GM23338 (cell line): ENCODE measurements at regions not wholly inside any gene's neighbourhood (a gene's known extent, or its start where the extent isn't known, plus 50 kb on each side); places are given as distances from the start of the nearest gene placed in this dataset.

Source experiments
- ATAC-seq: fragments of 200-7000 bp; cut with Tn5 transposase; 3 replicates; pipeline ENCODE4 v1.9.1; 2020
- DNase-seq: peaks from one replicate; pipeline ENCODE4 v3.0.0-alpha.2; 2015; ENCODE audit warnings: low spot score
- H2AFZ ChIP-seq: fragments of 200-600 bp; sonication (generic); 2 replicates; pipeline ENCODE4 v1.8.0; 2016; ENCODE audit warnings: antibody characterized with exemption, mild to moderate bottlenecking, moderate library complexity
- H3F3A ChIP-seq: fragments of 200-600 bp; sonication (generic); replicated peaks from 2 replicates; pipeline ENCODE4 v1.8.0; 2017; ENCODE audit warnings: antibody characterized with exemption, mixed run types, low read depth
- H3K27ac ChIP-seq: fragments of 200-600 bp; sonication (generic); 2 replicates; pipeline ENCODE4 v1.6.1; 2016; ENCODE audit warnings: low read depth
- H3K27me3 ChIP-seq: fragments of 200-600 bp; sonication (generic); 2 replicates; pipeline ENCODE4 v1.8.0; 2016; ENCODE audit warnings: mild to moderate bottlenecking, mixed run types, moderate library complexity; ENCODE audit not compliant: insufficient read depth
- H3K36me3 ChIP-seq: fragments of 200-600 bp; sonication (generic); 2 replicates; pipeline ENCODE4 v1.8.0; 2016; ENCODE audit warnings: mild to moderate bottlenecking; ENCODE audit not compliant: insufficient read depth
- H3K4me1 ChIP-seq: fragments of 200-600 bp; sonication (generic); 2 replicates; pipeline ENCODE4 v1.8.0; 2016; ENCODE audit warnings: mild to moderate bottlenecking, moderate library complexity; ENCODE audit not compliant: insufficient read depth
- H3K4me2 ChIP-seq: fragments of 200-600 bp; sonication (generic); 2 replicates; pipeline ENCODE4 v1.7.1; 2017; ENCODE audit warnings: mixed run types
- H3K4me3 ChIP-seq: fragments of 200-600 bp; sonication (generic); 2 replicates; pipeline ENCODE4 v1.6.1; 2016; ENCODE audit warnings: mixed run types
- H3K79me2 ChIP-seq: fragments of 200-600 bp; sonication (generic); replicated peaks from 2 replicates; pipeline ENCODE4 v1.8.0; 2017; ENCODE audit warnings: mild to moderate bottlenecking; ENCODE audit not compliant: insufficient read depth
- H3K9me2 ChIP-seq: fragments of 200-600 bp; sonication (generic); 2 replicates; pipeline ENCODE4 v1.8.0; 2017; ENCODE audit not compliant: insufficient read depth
- H4K20me1 ChIP-seq: fragments of 200-600 bp; sonication (generic); replicated peaks from 2 replicates; pipeline ENCODE4 v1.8.0; 2017; ENCODE audit warnings: mild to moderate bottlenecking; ENCODE audit not compliant: insufficient read depth
- H3K27ac Mint-ChIP-seq: 2 replicates; pipeline ENCODE4 v1.8.0; 2020; ENCODE audit warnings: inconsistent platforms, mild to moderate bottlenecking, moderate library complexity, mixed read lengths
- H3K27me3 Mint-ChIP-seq: 3 replicates; pipeline ENCODE4 v1.8.0; 2022; ENCODE audit warnings: low read depth, mild to moderate bottlenecking, moderate library complexity, mixed read lengths, inconsistent platforms; ENCODE audit not compliant: insufficient read depth, poor library complexity
- H3K36me3 Mint-ChIP-seq: 3 replicates; pipeline ENCODE4 v1.8.0; 2021; ENCODE audit warnings: low read depth, mild to moderate bottlenecking, inconsistent platforms, moderate library complexity, mixed read lengths
- H3K4me1 Mint-ChIP-seq: 3 replicates; pipeline ENCODE4 v1.8.0; 2020; ENCODE audit warnings: mild to moderate bottlenecking, inconsistent platforms, mixed read lengths
- H3K4me3 Mint-ChIP-seq: 3 replicates; pipeline ENCODE4 v1.8.0; 2021; ENCODE audit warnings: moderate library complexity, mild to moderate bottlenecking, inconsistent platforms, mixed read lengths
- H3K9me3 Mint-ChIP-seq: 3 replicates; pipeline ENCODE4 v1.8.0; 2020; ENCODE audit warnings: moderate library complexity, mild to moderate bottlenecking, inconsistent platforms, mixed read lengths
- CREB1 ChIP-seq: fragments of 250-450 bp; sonication (Bioruptor Pico); IDR thresholded peaks from 2 replicates; pipeline ENCODE4 v1.5.0; 2020; ENCODE audit warnings: low read depth, mild to moderate bottlenecking, moderate library complexity
- JUNB ChIP-seq: IDR thresholded peaks from one replicate; pipeline ENCODE4 v1.6.1; 2016; ENCODE audit warnings: antibody characterized with exemption; ENCODE audit not compliant: unreplicated experiment
- TF ChIP-seq, protein P1 (sequence below): fragments of 250-450 bp; sonication (Bioruptor Pico); IDR thresholded peaks from 2 replicates; pipeline ENCODE4 v1.5.0; 2020; ENCODE audit warnings: mild to moderate bottlenecking, moderate library complexity

DNA sequence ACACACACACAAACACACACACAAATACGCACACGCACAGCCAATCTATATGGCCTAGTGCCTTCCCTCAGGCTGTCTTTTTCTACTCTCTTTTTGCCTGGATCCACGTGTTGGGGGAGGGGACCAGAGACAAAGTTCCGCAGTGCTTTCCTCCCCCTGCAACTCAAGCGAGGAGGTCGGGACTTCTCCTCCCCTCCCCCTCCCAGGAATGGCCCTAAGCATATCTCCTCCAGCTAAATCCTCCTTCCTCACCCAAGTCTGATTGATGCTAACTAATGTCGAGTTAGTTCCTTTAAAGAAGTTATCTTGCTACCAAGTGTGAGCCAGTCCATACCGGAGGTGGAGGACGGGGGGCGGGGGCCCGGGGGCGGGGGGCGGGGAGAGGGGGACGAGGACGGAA lies 141.2 kb upstream of the ZIC3 start:
- peak; percentile 73 for DNase-seq

More for the DNA sequence above, 141.2 kb upstream of the ZIC3 start:
- H3K27me3 ChIP-seq = peaks cover 77% of the 10 kb centered on the region
- H3K9me3 Mint-ChIP-seq = no peaks in the 10 kb centered on the region; the same call in 2 of the 3 replicates
- H3K4me2 ChIP-seq = peak overlapping the region; percentile 81
- peaks cover 18% of the 10 kb centered on the region; the same call in 1 of the 2 replicates for H3K4me1 ChIP-seq
- H3K4me3 ChIP-seq = peak overlapping the region; percentile 60
- TF ChIP-seq, protein P1, sequence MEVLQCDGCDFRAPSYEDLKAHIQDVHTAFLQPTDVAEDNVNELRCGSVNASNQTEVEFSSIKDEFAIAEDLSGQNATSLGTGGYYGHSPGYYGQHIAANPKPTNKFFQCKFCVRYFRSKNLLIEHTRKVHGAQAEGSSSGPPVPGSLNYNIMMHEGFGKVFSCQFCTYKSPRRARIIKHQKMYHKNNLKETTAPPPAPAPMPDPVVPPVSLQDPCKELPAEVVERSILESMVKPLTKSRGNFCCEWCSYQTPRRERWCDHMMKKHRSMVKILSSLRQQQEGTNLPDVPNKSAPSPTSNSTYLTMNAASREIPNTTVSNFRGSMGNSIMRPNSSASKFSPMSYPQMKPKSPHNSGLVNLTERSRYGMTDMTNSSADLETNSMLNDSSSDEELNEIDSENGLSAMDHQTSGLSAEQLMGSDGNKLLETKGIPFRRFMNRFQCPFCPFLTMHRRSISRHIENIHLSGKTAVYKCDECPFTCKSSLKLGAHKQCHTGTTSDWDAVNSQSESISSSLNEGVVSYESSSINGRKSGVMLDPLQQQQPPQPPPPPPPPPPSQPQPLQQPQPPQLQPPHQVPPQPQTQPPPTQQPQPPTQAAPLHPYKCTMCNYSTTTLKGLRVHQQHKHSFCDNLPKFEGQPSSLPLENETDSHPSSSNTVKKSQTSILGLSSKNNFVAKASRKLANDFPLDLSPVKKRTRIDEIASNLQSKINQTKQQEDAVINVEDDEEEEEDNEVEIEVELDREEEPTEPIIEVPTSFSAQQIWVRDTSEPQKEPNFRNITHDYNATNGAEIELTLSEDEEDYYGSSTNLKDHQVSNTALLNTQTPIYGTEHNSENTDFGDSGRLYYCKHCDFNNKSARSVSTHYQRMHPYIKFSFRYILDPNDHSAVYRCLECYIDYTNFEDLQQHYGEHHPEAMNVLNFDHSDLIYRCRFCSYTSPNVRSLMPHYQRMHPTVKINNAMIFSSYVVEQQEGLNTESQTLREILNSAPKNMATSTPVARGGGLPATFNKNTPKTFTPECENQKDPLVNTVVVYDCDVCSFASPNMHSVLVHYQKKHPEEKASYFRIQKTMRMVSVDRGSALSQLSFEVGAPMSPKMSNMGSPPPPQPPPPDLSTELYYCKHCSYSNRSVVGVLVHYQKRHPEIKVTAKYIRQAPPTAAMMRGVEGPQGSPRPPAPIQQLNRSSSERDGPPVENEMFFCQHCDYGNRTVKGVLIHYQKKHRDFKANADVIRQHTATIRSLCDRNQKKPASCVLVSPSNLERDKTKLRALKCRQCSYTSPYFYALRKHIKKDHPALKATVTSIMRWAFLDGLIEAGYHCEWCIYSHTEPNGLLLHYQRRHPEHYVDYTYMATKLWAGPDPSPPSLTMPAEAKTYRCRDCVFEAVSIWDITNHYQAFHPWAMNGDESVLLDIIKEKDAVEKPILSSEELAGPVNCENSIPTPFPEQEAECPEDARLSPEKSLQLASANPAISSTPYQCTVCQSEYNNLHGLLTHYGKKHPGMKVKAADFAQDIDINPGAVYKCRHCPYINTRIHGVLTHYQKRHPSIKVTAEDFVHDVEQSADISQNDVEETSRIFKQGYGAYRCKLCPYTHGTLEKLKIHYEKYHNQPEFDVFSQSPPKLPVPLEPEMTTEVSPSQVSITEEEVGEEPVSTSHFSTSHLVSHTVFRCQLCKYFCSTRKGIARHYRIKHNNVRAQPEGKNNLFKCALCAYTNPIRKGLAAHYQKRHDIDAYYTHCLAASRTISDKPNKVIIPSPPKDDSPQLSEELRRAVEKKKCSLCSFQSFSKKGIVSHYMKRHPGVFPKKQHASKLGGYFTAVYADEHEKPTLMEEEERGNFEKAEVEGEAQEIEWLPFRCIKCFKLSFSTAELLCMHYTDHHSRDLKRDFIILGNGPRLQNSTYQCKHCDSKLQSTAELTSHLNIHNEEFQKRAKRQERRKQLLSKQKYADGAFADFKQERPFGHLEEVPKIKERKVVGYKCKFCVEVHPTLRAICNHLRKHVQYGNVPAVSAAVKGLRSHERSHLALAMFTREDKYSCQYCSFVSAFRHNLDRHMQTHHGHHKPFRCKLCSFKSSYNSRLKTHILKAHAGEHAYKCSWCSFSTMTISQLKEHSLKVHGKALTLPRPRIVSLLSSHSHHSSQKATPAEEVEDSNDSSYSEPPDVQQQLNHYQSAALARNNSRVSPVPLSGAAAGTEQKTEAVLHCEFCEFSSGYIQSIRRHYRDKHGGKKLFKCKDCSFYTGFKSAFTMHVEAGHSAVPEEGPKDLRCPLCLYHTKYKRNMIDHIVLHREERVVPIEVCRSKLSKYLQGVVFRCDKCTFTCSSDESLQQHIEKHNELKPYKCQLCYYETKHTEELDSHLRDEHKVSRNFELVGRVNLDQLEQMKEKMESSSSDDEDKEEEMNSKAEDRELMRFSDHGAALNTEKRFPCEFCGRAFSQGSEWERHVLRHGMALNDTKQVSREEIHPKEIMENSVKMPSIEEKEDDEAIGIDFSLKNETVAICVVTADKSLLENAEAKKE (CRISPR knock-in tag) = no peak
- no peak for TF ChIP-seq JUNB
- TF ChIP-seq CREB1 (CRISPR knock-in tag) = no peak
- H3K4me3 Mint-ChIP-seq = peak overlapping the region; percentile 74
- ATAC-seq = peak; percentile 6
- no peak overlapping the region for H3K27ac Mint-ChIP-seq
- H3K36me3 Mint-ChIP-seq = no peaks in the 10 kb centered on the region
- H3K27ac ChIP-seq = no peak overlapping the region
- no peaks in the 10 kb centered on the region for H4K20me1 ChIP-seq
- H2AFZ ChIP-seq = no peak overlapping the region
- H3K36me3 ChIP-seq = no peaks in the 10 kb centered on the region
- H3F3A ChIP-seq = 0 out of 2 replicates have a peak, but pooled peaks cover 3% of the 10 kb centered on the region
- peaks cover 23% of the 10 kb centered on the region for H3K4me1 Mint-ChIP-seq
- peaks cover 44% of the 10 kb centered on the region for H3K27me3 Mint-ChIP-seq
- no peaks in the 10 kb centered on the region for H3K9me2 ChIP-seq
- no peaks in the 10 kb centered on the region for H3K79me2 ChIP-seq
